WTC11 (cell line): ENCODE measurements at regions not wholly inside any gene's neighbourhood (a gene's known extent, or its start where the extent isn't known, plus 50 kb on each side); places are given as distances from the start of the nearest gene placed in this dataset.
A peak's percentile ranks its signal among the peaks of the same experiment; 100 is the strongest.

ENCODE experiments used
- ATAC-seq: fragments of 200-7000 bp; cut with Tn5 transposase; 2 replicates; pipeline ENCODE4 v1.10.0; 2021; ENCODE audit warnings: mild to moderate bottlenecking, moderate library complexity
- CTCF ChIA-PET: fragments of 300-600 bp; sonication (Branson Sonifier 250); formaldehyde crosslinking; loops from one replicate; lab custom pipeline; 2021; ENCODE audit warnings: antibody characterized with exemption; lab: Charles Lee
- POLR2A ChIA-PET: fragments of 350-600 bp; sonication (Branson Sonifier 250); formaldehyde crosslinking; loops from one replicate; lab custom pipeline; 2021; ENCODE audit warnings: antibody characterized with exemption; lab: Charles Lee
- DNase-seq: peaks from one replicate; pipeline ENCODE4 v3.0.0; 2021; ENCODE audit warnings: low spot score
- H3K27ac Mint-ChIP-seq: 2 replicates; pipeline ENCODE4 v1.8.0; 2021; ENCODE audit warnings: mixed read lengths
- H3K27me3 Mint-ChIP-seq: 2 replicates; pipeline ENCODE4 v1.8.0; 2021; ENCODE audit warnings: low read depth, mild to moderate bottlenecking, moderate library complexity, mixed read lengths
- H3K36me3 Mint-ChIP-seq: 2 replicates; pipeline ENCODE4 v1.8.0; 2021; ENCODE audit warnings: mixed read lengths
- H3K4me1 Mint-ChIP-seq: 2 replicates; pipeline ENCODE4 v1.8.0; 2022; ENCODE audit warnings: mixed read lengths
- H3K4me3 Mint-ChIP-seq: 2 replicates; pipeline ENCODE4 v1.8.0; 2021; ENCODE audit warnings: mild to moderate bottlenecking, moderate library complexity, mixed read lengths
- H3K9me3 Mint-ChIP-seq: 2 replicates; pipeline ENCODE4 v1.8.0; 2021; ENCODE audit warnings: mixed read lengths
- ELF4 ChIP-seq: sonication (generic); formaldehyde crosslinking; IDR thresholded peaks from 2 replicates; pipeline ENCODE4 v1.8.1; 2022; ENCODE audit warnings: low read depth, mild to moderate bottlenecking, moderate library complexity, missing genetic modification reagents
- ESRRA ChIP-seq: sonication (generic); formaldehyde crosslinking; IDR thresholded peaks from 2 replicates; pipeline ENCODE4 v1.8.1; 2022; ENCODE audit warnings: mild to moderate bottlenecking, missing genetic modification reagents, borderline replicate concordance
- GTF2I ChIP-seq: fragments of 250-450 bp; sonication (Bioruptor Pico); conservative IDR thresholded peaks from 2 replicates; pipeline ENCODE4 v1.4.0; 2021; ENCODE audit warnings: mild to moderate bottlenecking
- MXD4 ChIP-seq: fragments of 250-450 bp; sonication (Bioruptor Pico); IDR thresholded peaks from 2 replicates; pipeline ENCODE4 v1.8.0; 2021; ENCODE audit warnings: mild to moderate bottlenecking, moderate library complexity, borderline replicate concordance
- PRRX2 ChIP-seq: fragments of 250-450 bp; sonication (Bioruptor Pico); IDR thresholded peaks from 2 replicates; pipeline ENCODE4 v1.8.0; 2021; ENCODE audit warnings: mild to moderate bottlenecking
- SMAD4 ChIP-seq: sonication (generic); formaldehyde crosslinking; IDR thresholded peaks from 2 replicates; pipeline ENCODE4 v1.8.0; 2022; ENCODE audit warnings: mild to moderate bottlenecking, missing genetic modification reagents
- TEAD4 ChIP-seq: sonication (generic); formaldehyde crosslinking; IDR thresholded peaks from 2 replicates; pipeline ENCODE4 v1.8.0; 2022; ENCODE audit warnings: mild to moderate bottlenecking, missing genetic modification reagents
- ZNF121 ChIP-seq: sonication (generic); formaldehyde crosslinking; IDR thresholded peaks from 2 replicates; pipeline ENCODE4 v1.8.0; 2023; ENCODE audit warnings: missing genetic modification reagents
- ZNF317 ChIP-seq: sonication (generic); formaldehyde crosslinking; IDR thresholded peaks from 2 replicates; pipeline ENCODE4 v1.8.1; 2023; ENCODE audit warnings: low read depth, mild to moderate bottlenecking, moderate library complexity, missing genetic modification reagents, borderline replicate concordance
- TF ChIP-seq, protein P1 (sequence below): sonication (generic); formaldehyde crosslinking; IDR thresholded peaks from 2 replicates; pipeline ENCODE4 v1.8.0; 2023; ENCODE audit warnings: missing genetic modification reagents
- TF ChIP-seq, protein P2 (sequence below): sonication (generic); formaldehyde crosslinking; IDR thresholded peaks from 2 replicates; pipeline ENCODE4 v1.8.1; 2023; ENCODE audit warnings: mild to moderate bottlenecking, missing genetic modification reagents, borderline replicate concordance
- TF ChIP-seq, protein P3 (sequence below): fragments of 250-450 bp; sonication (Bioruptor Pico); IDR thresholded peaks from 2 replicates; pipeline ENCODE4 v1.8.0; 2021; ENCODE audit warnings: mild to moderate bottlenecking
- TF ChIP-seq, protein P4 (sequence below): fragments of 200-600 bp; IDR thresholded peaks from 2 replicates; pipeline ENCODE4 v1.8.0; 2022; ENCODE audit warnings: antibody characterized with exemption
- TF ChIP-seq, protein P5 (sequence below): sonication (generic); formaldehyde crosslinking; IDR thresholded peaks from 2 replicates; pipeline ENCODE4 v1.8.1; 2022; ENCODE audit warnings: missing genetic modification reagents, borderline replicate concordance

DNA sequence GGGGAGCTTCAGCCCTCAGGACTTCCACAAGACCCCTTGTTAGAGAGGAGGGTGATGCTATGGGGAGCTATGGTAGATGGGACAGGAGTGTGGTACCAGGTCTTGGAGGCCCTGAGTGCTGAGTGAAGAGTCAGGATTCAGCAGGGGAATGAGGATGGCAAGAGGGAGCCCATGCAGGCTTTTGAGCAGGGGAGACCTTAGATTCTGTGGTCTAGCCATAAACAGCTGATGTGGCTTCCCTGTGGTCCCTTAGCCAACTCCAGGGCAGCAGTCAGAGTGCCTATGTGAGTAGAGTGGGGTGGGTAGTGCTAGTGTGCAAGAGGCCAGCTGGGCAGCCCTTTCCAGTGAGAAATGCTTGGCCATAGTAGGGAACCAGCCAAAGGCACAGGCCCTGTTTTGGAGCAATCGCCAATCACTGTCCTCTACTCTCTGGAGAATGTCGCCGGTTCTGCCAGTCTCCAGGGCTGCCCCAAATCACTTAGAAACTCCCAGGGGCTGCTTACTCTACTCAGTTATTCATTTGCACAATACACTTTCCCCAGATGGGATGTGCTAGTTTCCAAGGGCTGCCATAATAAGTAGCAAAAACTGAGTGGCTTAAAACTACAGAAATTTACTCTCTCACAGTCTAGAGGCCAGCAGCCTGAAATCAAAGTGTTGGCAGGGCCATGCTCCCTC, 310.5 kb downstream of the SMAD2 start (continued):
- TF ChIP-seq, protein P1, sequence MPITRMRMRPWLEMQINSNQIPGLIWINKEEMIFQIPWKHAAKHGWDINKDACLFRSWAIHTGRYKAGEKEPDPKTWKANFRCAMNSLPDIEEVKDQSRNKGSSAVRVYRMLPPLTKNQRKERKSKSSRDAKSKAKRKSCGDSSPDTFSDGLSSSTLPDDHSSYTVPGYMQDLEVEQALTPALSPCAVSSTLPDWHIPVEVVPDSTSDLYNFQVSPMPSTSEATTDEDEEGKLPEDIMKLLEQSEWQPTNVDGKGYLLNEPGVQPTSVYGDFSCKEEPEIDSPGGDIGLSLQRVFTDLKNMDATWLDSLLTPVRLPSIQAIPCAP (CRISPR knock-in tag) = no peak

DNA sequence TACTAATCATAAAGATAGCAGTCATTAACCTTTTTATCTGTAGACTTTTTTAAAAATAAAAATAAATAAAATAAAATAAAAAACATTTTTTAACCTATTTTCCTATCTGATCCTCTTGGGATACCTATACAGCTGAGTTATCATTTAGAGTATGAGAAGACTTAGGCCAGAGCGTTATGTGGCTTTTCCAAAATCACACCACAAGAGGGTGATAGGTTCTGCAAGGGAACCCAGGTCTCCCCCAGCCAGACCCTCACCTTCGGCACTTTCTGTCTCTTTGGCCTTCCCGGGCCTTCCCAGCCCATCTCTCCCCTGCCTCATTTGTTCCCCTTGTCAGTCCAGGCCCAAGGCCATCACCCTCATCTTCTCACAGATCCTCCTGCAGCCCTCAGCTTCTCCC, 311.7 kb downstream of the SMAD2 start:
- ATAC-seq (0 out of 2 replicates have a peak, but pooled peaks have one; percentile 24), DNase-seq (no peak)
- CTCF ChIA-PET = interaction anchor here (0.6 to 2.1 kb wide), 2 partner anchors 129 to 130 kb away, joined by 3 to 8 read pairs; no protein-coding TSS in a partner anchor
- Mint-ChIP-seq H3K4me1 (peaks cover 5% of the 10 kb centered on the region), H3K27ac (no peak overlapping the region), H3K4me3 (no peak overlapping the region), H3K27me3 (peaks cover 5% of the 10 kb centered on the region), H3K9me3 (no peaks in the 10 kb centered on the region), H3K36me3 (no peaks in the 10 kb centered on the region)
- TF ChIP-seq ZNF317 (CRISPR knock-in tag) = no peak
- TF ChIP-seq TEAD4 (CRISPR knock-in tag) = no peak
- TF ChIP-seq, protein P2, sequence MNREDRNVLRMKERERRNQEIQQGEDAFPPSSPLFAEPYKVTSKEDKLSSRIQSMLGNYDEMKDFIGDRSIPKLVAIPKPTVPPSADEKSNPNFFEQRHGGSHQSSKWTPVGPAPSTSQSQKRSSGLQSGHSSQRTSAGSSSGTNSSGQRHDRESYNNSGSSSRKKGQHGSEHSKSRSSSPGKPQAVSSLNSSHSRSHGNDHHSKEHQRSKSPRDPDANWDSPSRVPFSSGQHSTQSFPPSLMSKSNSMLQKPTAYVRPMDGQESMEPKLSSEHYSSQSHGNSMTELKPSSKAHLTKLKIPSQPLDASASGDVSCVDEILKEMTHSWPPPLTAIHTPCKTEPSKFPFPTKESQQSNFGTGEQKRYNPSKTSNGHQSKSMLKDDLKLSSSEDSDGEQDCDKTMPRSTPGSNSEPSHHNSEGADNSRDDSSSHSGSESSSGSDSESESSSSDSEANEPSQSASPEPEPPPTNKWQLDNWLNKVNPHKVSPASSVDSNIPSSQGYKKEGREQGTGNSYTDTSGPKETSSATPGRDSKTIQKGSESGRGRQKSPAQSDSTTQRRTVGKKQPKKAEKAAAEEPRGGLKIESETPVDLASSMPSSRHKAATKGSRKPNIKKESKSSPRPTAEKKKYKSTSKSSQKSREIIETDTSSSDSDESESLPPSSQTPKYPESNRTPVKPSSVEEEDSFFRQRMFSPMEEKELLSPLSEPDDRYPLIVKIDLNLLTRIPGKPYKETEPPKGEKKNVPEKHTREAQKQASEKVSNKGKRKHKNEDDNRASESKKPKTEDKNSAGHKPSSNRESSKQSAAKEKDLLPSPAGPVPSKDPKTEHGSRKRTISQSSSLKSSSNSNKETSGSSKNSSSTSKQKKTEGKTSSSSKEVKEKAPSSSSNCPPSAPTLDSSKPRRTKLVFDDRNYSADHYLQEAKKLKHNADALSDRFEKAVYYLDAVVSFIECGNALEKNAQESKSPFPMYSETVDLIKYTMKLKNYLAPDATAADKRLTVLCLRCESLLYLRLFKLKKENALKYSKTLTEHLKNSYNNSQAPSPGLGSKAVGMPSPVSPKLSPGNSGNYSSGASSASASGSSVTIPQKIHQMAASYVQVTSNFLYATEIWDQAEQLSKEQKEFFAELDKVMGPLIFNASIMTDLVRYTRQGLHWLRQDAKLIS = no peak
- TF ChIP-seq ESRRA (CRISPR knock-in tag) = no peak
- POLR2A ChIA-PET = no interaction called here

DNA sequence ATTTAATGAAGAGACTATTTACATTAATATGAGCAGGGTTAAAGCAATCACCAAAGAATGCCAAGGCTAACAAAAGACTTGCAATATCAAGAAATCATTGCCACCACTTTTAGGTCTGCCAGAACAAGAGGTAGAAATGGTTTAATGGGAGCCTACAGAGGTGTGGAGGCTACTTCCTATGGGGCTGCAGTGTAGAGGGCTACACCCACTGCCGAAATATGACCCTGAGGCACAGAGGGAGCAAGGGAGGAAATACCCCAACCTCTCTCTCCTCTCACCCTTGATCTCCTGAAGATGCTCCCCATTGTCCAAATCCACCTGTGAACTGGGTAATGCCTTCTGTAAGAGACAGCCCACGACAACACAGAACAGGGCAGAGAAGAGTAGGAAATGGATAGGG, 315.4 kb downstream of the SMAD2 start:
- Mint-ChIP-seq H3K27me3 (no peaks in the 10 kb centered on the region; the same call in 1 of the 2 replicates), H3K4me3 (no peak overlapping the region), H3K4me1 (peaks cover 20% of the 10 kb centered on the region), H3K36me3 (peaks cover 4% of the 10 kb centered on the region), H3K27ac (no peak overlapping the region), H3K9me3 (peaks cover 11% of the 10 kb centered on the region)
- TF ChIP-seq TEAD4 (CRISPR knock-in tag) = no peak
- TF ChIP-seq, protein P2 = no peak
- no peak for TF ChIP-seq PRRX2 (CRISPR knock-in tag)
- TF ChIP-seq, protein P3, sequence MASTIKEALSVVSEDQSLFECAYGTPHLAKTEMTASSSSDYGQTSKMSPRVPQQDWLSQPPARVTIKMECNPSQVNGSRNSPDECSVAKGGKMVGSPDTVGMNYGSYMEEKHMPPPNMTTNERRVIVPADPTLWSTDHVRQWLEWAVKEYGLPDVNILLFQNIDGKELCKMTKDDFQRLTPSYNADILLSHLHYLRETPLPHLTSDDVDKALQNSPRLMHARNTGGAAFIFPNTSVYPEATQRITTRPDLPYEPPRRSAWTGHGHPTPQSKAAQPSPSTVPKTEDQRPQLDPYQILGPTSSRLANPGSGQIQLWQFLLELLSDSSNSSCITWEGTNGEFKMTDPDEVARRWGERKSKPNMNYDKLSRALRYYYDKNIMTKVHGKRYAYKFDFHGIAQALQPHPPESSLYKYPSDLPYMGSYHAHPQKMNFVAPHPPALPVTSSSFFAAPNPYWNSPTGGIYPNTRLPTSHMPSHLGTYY (CRISPR knock-in tag) = no peak
- TF ChIP-seq ESRRA (CRISPR knock-in tag) = no peak
- ChIA-PET CTCF (interaction anchor here (1.0 kb wide), 1 partner anchor 141 kb away, joined by 3 read pairs; no protein-coding TSS in a partner anchor), POLR2A (no interaction called here)
- ATAC-seq (peak; percentile 60), DNase-seq (no peak)

DNA sequence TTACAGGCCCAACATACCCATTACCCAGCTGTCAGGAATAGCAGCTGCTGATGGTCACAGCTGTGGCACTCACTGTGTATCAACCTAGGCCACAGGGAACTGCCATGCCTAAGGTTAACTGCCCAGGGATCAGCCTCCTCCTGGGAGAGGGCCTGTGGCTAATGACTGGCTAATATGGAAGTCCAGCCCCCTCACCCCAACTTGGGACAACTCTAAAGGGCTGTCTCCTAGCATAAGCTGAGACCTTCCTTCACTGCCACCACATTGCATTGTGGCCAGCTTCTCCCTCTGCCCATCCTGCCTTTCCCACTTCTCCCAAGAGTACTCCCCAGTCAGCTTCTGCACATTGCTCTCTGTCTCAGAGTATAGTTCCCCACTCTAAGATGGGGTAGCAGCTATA, 316.5 kb downstream of the SMAD2 start:
- H3K36me3 Mint-ChIP-seq = peaks cover 4% of the 10 kb centered on the region
- DNase-seq (no peak), ATAC-seq (no peak)
- peaks cover 20% of the 10 kb centered on the region for H3K4me1 Mint-ChIP-seq
- no peak overlapping the region for H3K27ac Mint-ChIP-seq
- no peak overlapping the region for H3K4me3 Mint-ChIP-seq
- H3K9me3 Mint-ChIP-seq = peaks cover 15% of the 10 kb centered on the region
- no peaks in the 10 kb centered on the region; the same call in 1 of the 2 replicates for H3K27me3 Mint-ChIP-seq
- CTCF ChIA-PET = interaction anchor here (1.0 kb wide), 2 partner anchors 135 to 142 kb away, joined by 3 to 6 read pairs; no protein-coding TSS in a partner anchor
- TF ChIP-seq, protein P4, sequence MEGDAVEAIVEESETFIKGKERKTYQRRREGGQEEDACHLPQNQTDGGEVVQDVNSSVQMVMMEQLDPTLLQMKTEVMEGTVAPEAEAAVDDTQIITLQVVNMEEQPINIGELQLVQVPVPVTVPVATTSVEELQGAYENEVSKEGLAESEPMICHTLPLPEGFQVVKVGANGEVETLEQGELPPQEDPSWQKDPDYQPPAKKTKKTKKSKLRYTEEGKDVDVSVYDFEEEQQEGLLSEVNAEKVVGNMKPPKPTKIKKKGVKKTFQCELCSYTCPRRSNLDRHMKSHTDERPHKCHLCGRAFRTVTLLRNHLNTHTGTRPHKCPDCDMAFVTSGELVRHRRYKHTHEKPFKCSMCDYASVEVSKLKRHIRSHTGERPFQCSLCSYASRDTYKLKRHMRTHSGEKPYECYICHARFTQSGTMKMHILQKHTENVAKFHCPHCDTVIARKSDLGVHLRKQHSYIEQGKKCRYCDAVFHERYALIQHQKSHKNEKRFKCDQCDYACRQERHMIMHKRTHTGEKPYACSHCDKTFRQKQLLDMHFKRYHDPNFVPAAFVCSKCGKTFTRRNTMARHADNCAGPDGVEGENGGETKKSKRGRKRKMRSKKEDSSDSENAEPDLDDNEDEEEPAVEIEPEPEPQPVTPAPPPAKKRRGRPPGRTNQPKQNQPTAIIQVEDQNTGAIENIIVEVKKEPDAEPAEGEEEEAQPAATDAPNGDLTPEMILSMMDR = no peak
- no peak for TF ChIP-seq SMAD4 (CRISPR knock-in tag)
- TF ChIP-seq, protein P5, sequence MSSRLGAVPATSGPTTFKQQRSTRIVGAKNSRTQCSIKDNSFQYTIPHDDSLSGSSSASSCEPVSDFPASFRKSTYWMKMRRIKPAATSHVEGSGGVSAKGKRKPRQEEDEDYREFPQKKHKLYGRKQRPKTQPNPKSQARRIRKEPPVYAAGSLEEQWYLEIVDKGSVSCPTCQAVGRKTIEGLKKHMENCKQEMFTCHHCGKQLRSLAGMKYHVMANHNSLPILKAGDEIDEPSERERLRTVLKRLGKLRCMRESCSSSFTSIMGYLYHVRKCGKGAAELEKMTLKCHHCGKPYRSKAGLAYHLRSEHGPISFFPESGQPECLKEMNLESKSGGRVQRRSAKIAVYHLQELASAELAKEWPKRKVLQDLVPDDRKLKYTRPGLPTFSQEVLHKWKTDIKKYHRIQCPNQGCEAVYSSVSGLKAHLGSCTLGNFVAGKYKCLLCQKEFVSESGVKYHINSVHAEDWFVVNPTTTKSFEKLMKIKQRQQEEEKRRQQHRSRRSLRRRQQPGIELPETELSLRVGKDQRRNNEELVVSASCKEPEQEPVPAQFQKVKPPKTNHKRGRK (CRISPR knock-in tag) = no peak
- TF ChIP-seq GTF2I (CRISPR knock-in tag) = no peak
- no peak for TF ChIP-seq ELF4 (CRISPR knock-in tag)
- no peak for TF ChIP-seq MXD4
- TF ChIP-seq ZNF121 = no peak
- POLR2A ChIA-PET = no interaction called here
